Esophagus squamous epithelium (tissue), 4 donors: ENCODE measurements at regions not wholly inside any gene's neighbourhood (a gene's known extent, or its start where the extent isn't known, plus 50 kb on each side); places are given as distances from the start of the nearest gene placed in this dataset.

Experiments used
- POLR2A ChIP-seq, 4 donors: fragments of 450-650 bp; IDR thresholded peaks; one replicate each; pipeline ENCODE4 v1.6.1; 2017; ENCODE audit warnings: antibody characterized with exemption in 4 of 4, mild to moderate bottlenecking in 4 of 4, moderate library complexity in 3 of 4
- TF ChIP-seq, protein P1 (sequence below), 6 experiments: fragments of 450-650 bp in 4 of 6; fragments of 200-600 bp in 2 of 6; sonication (generic) in 2 of 6; IDR thresholded peaks; one replicate each; pipeline ENCODE4 v1.5.1; 2016 to 2019; ENCODE audit warnings: antibody characterized with exemption in 6 of 6, mild to moderate bottlenecking in 4 of 6, moderate library complexity in 4 of 6

DNA sequence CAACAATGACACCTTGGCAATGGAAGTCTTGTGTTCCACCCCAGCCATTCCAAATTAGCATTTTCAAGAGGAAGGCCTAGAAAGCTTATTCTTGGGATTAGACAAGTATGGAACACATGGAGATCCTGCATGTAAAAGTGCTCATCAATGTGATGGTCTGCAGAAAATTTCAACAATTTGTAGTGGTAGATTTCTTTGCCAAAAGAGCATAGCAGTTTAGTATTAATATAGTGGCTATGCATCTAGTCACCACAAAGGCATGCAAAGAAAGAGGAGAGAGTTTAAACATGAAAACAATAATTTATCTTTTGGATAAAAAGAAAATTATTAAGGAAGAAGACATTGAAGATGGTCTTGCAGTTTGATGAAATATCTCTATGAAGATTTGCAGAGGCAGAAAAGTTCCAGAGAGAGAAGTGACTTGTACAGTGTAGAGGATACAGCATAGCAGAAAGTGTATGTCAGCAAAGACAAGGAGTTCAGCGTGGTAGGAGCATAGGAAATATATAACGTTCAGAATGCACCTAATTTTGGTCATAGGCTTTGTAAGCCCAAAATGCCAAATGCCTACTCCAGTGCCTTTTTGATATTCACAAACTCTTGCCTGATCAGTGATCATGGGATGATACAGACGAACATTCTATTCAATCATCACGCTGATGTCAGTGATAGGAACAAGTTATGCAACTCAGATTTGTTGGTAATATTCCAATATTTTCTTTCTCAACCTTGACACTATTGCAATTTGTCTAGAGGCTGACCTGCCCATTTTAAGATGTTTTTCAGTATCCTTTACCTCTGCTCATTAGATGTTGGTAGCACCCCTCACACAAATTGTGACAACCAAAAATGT lies 727.9 kb upstream of the SOX9 start:
- TF ChIP-seq, protein P1, sequence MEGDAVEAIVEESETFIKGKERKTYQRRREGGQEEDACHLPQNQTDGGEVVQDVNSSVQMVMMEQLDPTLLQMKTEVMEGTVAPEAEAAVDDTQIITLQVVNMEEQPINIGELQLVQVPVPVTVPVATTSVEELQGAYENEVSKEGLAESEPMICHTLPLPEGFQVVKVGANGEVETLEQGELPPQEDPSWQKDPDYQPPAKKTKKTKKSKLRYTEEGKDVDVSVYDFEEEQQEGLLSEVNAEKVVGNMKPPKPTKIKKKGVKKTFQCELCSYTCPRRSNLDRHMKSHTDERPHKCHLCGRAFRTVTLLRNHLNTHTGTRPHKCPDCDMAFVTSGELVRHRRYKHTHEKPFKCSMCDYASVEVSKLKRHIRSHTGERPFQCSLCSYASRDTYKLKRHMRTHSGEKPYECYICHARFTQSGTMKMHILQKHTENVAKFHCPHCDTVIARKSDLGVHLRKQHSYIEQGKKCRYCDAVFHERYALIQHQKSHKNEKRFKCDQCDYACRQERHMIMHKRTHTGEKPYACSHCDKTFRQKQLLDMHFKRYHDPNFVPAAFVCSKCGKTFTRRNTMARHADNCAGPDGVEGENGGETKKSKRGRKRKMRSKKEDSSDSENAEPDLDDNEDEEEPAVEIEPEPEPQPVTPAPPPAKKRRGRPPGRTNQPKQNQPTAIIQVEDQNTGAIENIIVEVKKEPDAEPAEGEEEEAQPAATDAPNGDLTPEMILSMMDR (IDR thresholded peaks at IDR 0.05) = no peak
- TF ChIP-seq POLR2A (IDR thresholded peaks at IDR 0.05) = no peak
